NCI-H526 treated with DMSO at 0.1 percent for 48 hours (cell line): ENCODE measurements at regions not wholly inside any gene's neighbourhood (a gene's known extent, or its start where the extent isn't known, plus 50 kb on each side); places are given as distances from the start of the nearest gene placed in this dataset.

ENCODE experiments used
- DNase-seq: peaks from one replicate; lab custom pipeline; 2025; lab: John Stamatoyannopoulos, UW

- DNase-seq, result no peak
Measured at GRCh38 chr11:134742956-134743819, 331.1 kb upstream of the B3GAT1 start.

- DNase-seq, result peak; percentile 68
Measured at GRCh38 chr11:134742224-134742612, 330.2 kb upstream of the B3GAT1 start.

GRCh38 chr11:134741453-134742223, 329.6 kb upstream of the B3GAT1 start:
- DNase-seq, result peak; percentile 99

- DNase-seq, result peak; percentile 86
Measured at GRCh38 chr11:134740590-134741261, 328.7 kb upstream of the B3GAT1 start.

- DNase-seq, result no peak
Measured at GRCh38 chr11:134739136-134739535, 327.1 kb upstream of the B3GAT1 start.

- DNase-seq, result no peak
Measured at GRCh38 chr11:134738581-134738980, 326.5 kb upstream of the B3GAT1 start.

- no peak for DNase-seq
Measured at GRCh38 chr11:134737563-134738510, 325.8 kb upstream of the B3GAT1 start.

- no peak for DNase-seq
Measured at GRCh38 chr11:134736251-134736947, 324.4 kb upstream of the B3GAT1 start.

- DNase-seq, result no peak
Measured at GRCh38 chr11:134734894-134735293, 322.9 kb upstream of the B3GAT1 start.

- no peak for DNase-seq
Measured at GRCh38 chr11:134734141-134734845, 322.3 kb upstream of the B3GAT1 start.

- no peak for DNase-seq
Measured at GRCh38 chr11:134733646-134734045, 321.6 kb upstream of the B3GAT1 start.

GRCh38 chr11:134731213-134731961, 319.3 kb upstream of the B3GAT1 start:
- DNase-seq, result no peak

GRCh38 chr11:134730561-134731212, 318.6 kb upstream of the B3GAT1 start:
- DNase-seq, result no peak

GRCh38 chr11:134730101-134730500, 318.1 kb upstream of the B3GAT1 start:
- no peak for DNase-seq

- DNase-seq, result no peak
Measured at GRCh38 chr11:134728186-134728585, 316.1 kb upstream of the B3GAT1 start.

- no peak for DNase-seq
Measured at GRCh38 chr11:134727636-134728035, 315.6 kb upstream of the B3GAT1 start.

GRCh38 chr11:134727204-134727603, 315.2 kb upstream of the B3GAT1 start:
- DNase-seq, result no peak

- DNase-seq, result peak; percentile 85
Measured at GRCh38 chr11:134725716-134726639, 313.9 kb upstream of the B3GAT1 start.
